ENCODE measurements at regions not wholly inside any gene's neighbourhood (a gene's known extent, or its start where the extent isn't known, plus 50 kb on each side); places are given as distances from the start of the nearest gene placed in this dataset.

- H3K36me3 ChIP-seq (ENCODE audit: low read length), result no peaks in the 10 kb centered on the region
- no peak overlapping the region for H3K4me2 ChIP-seq (ENCODE audit: low read depth, low read length, poor library complexity, severe bottlenecking)
- H4K20me1 ChIP-seq (ENCODE audit: low read depth, low read length), result no peaks in the 10 kb centered on the region
- H3K9me2 ChIP-seq (replicated peaks; ENCODE audit: insufficient read depth, low read length), result no peaks in the 10 kb centered on the region
- no peaks in the 10 kb centered on the region for H3K9me3 ChIP-seq (ENCODE audit: insufficient read depth, low read length)
- H3F3A ChIP-seq (ENCODE audit: insufficient read depth), result no peaks in the 10 kb centered on the region
- no peaks in the 10 kb centered on the region for H3K27me3 ChIP-seq (ENCODE audit: low read length)
- H3K9ac ChIP-seq (ENCODE audit: low read length), result no peak overlapping the region
- H3K27ac ChIP-seq (ENCODE audit: low read depth, low read length), result no peak overlapping the region
- TF ChIP-seq CTCF (IDR thresholded peaks at IDR 0.05; ENCODE audit: insufficient read depth, low read length, poor library complexity, severe bottlenecking), result no peak
- TF ChIP-seq EZH2phosphoT487 (conservative IDR thresholded peaks at IDR 0.05; ENCODE audit: low read length), result no peak
- H3K4me3 ChIP-seq (ENCODE audit: insufficient read depth, low read length, poor library complexity, severe bottlenecking), result no peak overlapping the region
- H2AFZ ChIP-seq (ENCODE audit: low read depth, low read length, severe bottlenecking), result no peak overlapping the region
- no peaks in the 10 kb centered on the region for H3K79me2 ChIP-seq (ENCODE audit: insufficient read depth, low read length)
Measured at GRCh38 chr14:65915125-65915524, 502.6 kb downstream of the FUT8 start.

GRCh38 chr14:65916055-65916454 lies 503.5 kb downstream of the FUT8 start:
- Histone ChIP-seq H3K4me2 (ENCODE audit: low read depth, low read length, poor library complexity, severe bottlenecking) (no peak overlapping the region), H3K36me3 (ENCODE audit: low read length) (no peaks in the 10 kb centered on the region), H3K9me2 (replicated peaks; ENCODE audit: insufficient read depth, low read length) (no peaks in the 10 kb centered on the region), H3K79me2 (ENCODE audit: insufficient read depth, low read length) (no peaks in the 10 kb centered on the region), H2AFZ (ENCODE audit: low read depth, low read length, severe bottlenecking) (no peak overlapping the region), H3K27me3 (ENCODE audit: low read length) (no peaks in the 10 kb centered on the region), H3F3A (ENCODE audit: insufficient read depth) (no peaks in the 10 kb centered on the region), H3K4me3 (ENCODE audit: insufficient read depth, low read length, poor library complexity, severe bottlenecking) (no peak overlapping the region), H3K27ac (ENCODE audit: low read depth, low read length) (no peak overlapping the region), H4K20me1 (ENCODE audit: low read depth, low read length) (no peaks in the 10 kb centered on the region), H3K9ac (ENCODE audit: low read length) (no peak overlapping the region), H3K9me3 (ENCODE audit: insufficient read depth, low read length) (no peaks in the 10 kb centered on the region)
- TF ChIP-seq CTCF (IDR thresholded peaks at IDR 0.05; ENCODE audit: insufficient read depth, low read length, poor library complexity, severe bottlenecking) (no peak), EZH2phosphoT487 (conservative IDR thresholded peaks at IDR 0.05; ENCODE audit: low read length) (no peak)

- Histone ChIP-seq H3K27me3 (ENCODE audit: low read length) (no peaks in the 10 kb centered on the region), H2AFZ (ENCODE audit: low read depth, low read length, severe bottlenecking) (no peak overlapping the region), H3K9me3 (ENCODE audit: insufficient read depth, low read length) (no peaks in the 10 kb centered on the region), H3K9me2 (replicated peaks; ENCODE audit: insufficient read depth, low read length) (no peaks in the 10 kb centered on the region), H3K4me2 (ENCODE audit: low read depth, low read length, poor library complexity, severe bottlenecking) (no peak overlapping the region), H3K27ac (ENCODE audit: low read depth, low read length) (no peak overlapping the region), H3K36me3 (ENCODE audit: low read length) (no peaks in the 10 kb centered on the region), H3K9ac (ENCODE audit: low read length) (no peak overlapping the region), H4K20me1 (ENCODE audit: low read depth, low read length) (no peaks in the 10 kb centered on the region), H3K79me2 (ENCODE audit: insufficient read depth, low read length) (no peaks in the 10 kb centered on the region), H3K4me3 (ENCODE audit: insufficient read depth, low read length, poor library complexity, severe bottlenecking) (no peak overlapping the region), H3F3A (ENCODE audit: insufficient read depth) (no peaks in the 10 kb centered on the region)
- no peak for TF ChIP-seq EZH2phosphoT487 (conservative IDR thresholded peaks at IDR 0.05; ENCODE audit: low read length)
- TF ChIP-seq CTCF (IDR thresholded peaks at IDR 0.05; ENCODE audit: insufficient read depth, low read length, poor library complexity, severe bottlenecking), result no peak
Measured at GRCh38 chr14:65920996-65921395, 508.5 kb downstream of the FUT8 start.

Measured in SU-DHL-6 (cell line).